Omental fat pad (tissue), 3 donors: ENCODE measurements at regions not wholly inside any gene's neighbourhood (a gene's known extent, or its start where the extent isn't known, plus 50 kb on each side); places are given as distances from the start of the nearest gene placed in this dataset.

Source experiments
- ATAC-seq: fragments of 150-250 bp; one replicate; pipeline ENCODE4 v1.9.1; 2016; ENCODE audit warnings: mild to moderate bottlenecking, moderate library complexity; ENCODE audit not compliant: low FRiP score
- DNase-seq: peaks from one replicate; pipeline ENCODE4 v3.0.0-alpha.2; 2019; ENCODE audit warnings: low spot score
- TF ChIP-seq, protein P1 (sequence below), 3 donors: fragments of 450-650 bp; IDR thresholded peaks; one replicate each; pipeline ENCODE4 v1.5.1; 2016 to 2017; ENCODE audit warnings: antibody characterized with exemption in 3 of 3, mild to moderate bottlenecking in 3 of 3, moderate library complexity in 2 of 3

DNA sequence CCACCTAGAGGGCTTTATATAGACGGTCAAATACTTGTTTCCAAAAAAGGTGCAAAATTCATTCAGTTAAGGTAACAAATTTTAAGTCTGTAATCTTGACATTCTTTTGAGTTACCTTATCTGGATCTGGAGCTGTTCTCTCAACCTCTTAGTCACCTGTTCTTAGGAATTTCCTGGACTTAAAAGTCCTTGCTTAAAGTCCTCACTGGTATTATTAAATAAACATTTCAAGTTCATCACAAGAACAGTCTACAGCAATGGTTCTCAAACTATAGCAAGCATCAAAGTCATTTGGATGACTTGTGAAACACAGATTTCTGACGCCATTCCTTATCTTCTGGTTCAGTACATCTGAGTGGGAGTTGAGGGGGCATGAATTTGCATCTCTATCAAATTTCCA is 122.9 kb upstream of the GOLIM4 start:
- TF ChIP-seq, protein P1, sequence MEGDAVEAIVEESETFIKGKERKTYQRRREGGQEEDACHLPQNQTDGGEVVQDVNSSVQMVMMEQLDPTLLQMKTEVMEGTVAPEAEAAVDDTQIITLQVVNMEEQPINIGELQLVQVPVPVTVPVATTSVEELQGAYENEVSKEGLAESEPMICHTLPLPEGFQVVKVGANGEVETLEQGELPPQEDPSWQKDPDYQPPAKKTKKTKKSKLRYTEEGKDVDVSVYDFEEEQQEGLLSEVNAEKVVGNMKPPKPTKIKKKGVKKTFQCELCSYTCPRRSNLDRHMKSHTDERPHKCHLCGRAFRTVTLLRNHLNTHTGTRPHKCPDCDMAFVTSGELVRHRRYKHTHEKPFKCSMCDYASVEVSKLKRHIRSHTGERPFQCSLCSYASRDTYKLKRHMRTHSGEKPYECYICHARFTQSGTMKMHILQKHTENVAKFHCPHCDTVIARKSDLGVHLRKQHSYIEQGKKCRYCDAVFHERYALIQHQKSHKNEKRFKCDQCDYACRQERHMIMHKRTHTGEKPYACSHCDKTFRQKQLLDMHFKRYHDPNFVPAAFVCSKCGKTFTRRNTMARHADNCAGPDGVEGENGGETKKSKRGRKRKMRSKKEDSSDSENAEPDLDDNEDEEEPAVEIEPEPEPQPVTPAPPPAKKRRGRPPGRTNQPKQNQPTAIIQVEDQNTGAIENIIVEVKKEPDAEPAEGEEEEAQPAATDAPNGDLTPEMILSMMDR (IDR thresholded peaks at IDR 0.05): no peak
- no peak for ATAC-seq
- DNase-seq: no peak

DNA sequence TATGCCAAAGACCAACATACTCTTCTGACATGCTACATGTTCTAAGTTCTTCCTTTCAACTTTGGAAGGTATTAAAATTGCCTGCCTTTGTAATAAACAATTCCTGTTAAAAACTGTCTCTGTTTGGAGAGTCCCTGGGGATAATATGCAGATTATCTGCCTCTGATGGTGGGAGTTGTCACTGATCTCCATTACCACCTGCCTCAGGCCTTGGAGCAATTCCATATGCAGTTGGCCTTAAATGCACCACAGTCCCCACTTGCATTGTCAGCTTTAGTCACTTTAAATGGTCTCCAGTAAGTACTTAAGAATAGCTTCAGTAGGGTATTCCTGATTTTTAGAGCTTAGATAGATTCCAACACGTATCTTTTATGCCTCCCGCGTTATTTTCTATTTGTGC is 121.1 kb upstream of the GOLIM4 start:
- no peak for DNase-seq
- TF ChIP-seq, protein P1 (IDR thresholded peaks at IDR 0.05): no peak
- no peak for ATAC-seq

DNA sequence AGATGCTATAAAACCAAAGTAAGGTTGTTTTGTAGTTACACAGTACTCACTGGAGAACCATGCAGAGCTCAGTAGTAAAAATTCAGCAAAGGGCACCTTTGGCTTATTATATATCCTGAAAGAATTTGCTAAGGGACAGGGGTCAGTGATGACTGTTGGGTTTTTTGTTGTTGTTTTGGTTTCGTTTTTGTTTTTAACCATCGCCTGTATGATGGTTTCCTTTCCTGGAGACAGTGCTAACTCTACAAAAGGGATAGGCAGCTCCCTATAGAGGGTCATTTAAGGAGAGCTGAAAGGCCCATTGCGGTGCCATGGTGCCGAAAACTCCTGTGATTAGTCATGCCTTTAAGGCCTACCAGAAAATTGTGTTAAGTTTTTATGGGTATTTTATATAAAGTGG is 118.2 kb upstream of the GOLIM4 start:
- DNase-seq: no peak
- TF ChIP-seq, protein P1 (IDR thresholded peaks at IDR 0.05): no peak

GRCh38 chr3:168212664-168213285 is 117.1 kb upstream of the GOLIM4 start:
- DNase-seq (no peak), ATAC-seq (no peak)
- TF ChIP-seq, protein P1 (IDR thresholded peaks at IDR 0.05): no peak

More for the DNA sequence above, 118.2 kb upstream of the GOLIM4 start:
- ATAC-seq: no peak

DNA sequence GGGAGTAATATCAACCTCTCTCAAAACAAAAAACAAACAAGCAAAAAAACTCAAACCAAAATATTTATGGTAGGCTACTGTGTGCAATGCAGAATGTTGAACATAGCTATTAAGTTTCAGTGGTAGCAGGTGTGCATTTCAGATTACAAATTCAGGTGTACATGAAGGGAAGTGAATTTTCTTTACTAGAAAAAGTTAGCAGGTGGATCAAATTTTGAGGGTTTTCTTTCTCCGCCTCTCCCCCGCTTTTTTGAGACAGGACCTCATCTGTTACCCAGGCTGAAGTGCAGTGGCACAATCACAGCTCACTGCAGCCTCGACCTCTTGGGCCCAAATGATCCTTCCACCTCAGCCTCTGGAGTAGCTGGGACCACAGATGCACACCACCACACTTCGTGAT is 109.7 kb upstream of the GOLIM4 start:
- no peak for DNase-seq
- TF ChIP-seq, protein P1 (IDR thresholded peaks at IDR 0.05): no peak
- no peak for ATAC-seq

GRCh38 chr3:168197162-168197561 is 101.4 kb upstream of the GOLIM4 start:
- ATAC-seq: no peak
- DNase-seq: no peak
- TF ChIP-seq, protein P1 (IDR thresholded peaks at IDR 0.05): no peak

- no peak for ATAC-seq
- DNase-seq: no peak
- TF ChIP-seq, protein P1 (IDR thresholded peaks at IDR 0.05): no peak
These were observed 96.1 kb upstream of the GOLIM4 start for GRCh38 chr3:168191856-168192255.
